ENCODE measurements at regions not wholly inside any gene's neighbourhood (a gene's known extent, or its start where the extent isn't known, plus 50 kb on each side); places are given as distances from the start of the nearest gene placed in this dataset.

GRCh38 chr5:73295447-73295846 lies 122.5 kb downstream of the TMEM174 start:
- no peaks in the 10 kb centered on the region for H3K36me3 Mint-ChIP-seq (ENCODE audit: low read depth)
- H3K27ac Mint-ChIP-seq (ENCODE audit: unreplicated experiment), result no peak overlapping the region
- H3K4me3 Mint-ChIP-seq, result no peak overlapping the region
- TF ChIP-seq, protein P1, sequence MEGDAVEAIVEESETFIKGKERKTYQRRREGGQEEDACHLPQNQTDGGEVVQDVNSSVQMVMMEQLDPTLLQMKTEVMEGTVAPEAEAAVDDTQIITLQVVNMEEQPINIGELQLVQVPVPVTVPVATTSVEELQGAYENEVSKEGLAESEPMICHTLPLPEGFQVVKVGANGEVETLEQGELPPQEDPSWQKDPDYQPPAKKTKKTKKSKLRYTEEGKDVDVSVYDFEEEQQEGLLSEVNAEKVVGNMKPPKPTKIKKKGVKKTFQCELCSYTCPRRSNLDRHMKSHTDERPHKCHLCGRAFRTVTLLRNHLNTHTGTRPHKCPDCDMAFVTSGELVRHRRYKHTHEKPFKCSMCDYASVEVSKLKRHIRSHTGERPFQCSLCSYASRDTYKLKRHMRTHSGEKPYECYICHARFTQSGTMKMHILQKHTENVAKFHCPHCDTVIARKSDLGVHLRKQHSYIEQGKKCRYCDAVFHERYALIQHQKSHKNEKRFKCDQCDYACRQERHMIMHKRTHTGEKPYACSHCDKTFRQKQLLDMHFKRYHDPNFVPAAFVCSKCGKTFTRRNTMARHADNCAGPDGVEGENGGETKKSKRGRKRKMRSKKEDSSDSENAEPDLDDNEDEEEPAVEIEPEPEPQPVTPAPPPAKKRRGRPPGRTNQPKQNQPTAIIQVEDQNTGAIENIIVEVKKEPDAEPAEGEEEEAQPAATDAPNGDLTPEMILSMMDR (conservative IDR thresholded peaks at IDR 0.05), result no peak
- H3K9me3 Mint-ChIP-seq, result no peaks in the 10 kb centered on the region
- H3K4me1 Mint-ChIP-seq, result peaks cover 18% of the 10 kb centered on the region
- H3K27me3 Mint-ChIP-seq (ENCODE audit: low read depth), result peaks cover 90% of the 10 kb centered on the region
- DNase-seq (ENCODE audit: low read depth, low spot score), result no peak

DNA sequence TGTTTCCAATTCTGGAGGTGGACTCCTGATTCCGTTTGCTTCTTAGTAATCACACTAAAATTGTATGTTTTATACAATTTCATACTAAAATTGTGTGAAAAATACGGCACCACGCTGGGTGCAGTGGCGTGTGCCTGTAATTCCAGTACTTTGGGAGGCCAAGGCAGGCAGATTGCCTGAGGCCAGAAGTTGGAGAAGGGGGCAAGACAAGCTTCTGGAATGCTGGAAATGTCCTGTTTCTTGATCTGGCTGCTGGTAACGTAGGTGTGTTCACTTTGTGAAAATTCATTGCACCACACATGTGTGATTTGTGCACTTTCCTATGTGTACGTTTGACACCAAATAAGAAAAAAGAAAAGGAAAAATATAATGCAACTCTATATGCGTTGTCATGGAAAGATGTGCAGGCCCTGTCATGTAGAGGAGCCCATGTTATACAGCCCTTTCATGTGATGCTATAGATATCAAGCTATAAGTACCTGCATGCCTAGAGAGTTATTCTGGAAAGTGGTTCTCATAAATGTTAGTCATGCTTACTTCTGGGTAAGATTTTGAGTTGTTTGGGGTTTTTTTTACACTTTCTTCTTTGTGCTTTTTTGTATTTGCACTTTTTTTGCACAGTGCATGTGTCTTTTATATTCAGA lies 119.9 kb downstream of the TMEM174 start:
- H3K27ac Mint-ChIP-seq (ENCODE audit: unreplicated experiment), result no peak overlapping the region
- H3K4me3 Mint-ChIP-seq, result no peak overlapping the region
- no peaks in the 10 kb centered on the region for H3K36me3 Mint-ChIP-seq (ENCODE audit: low read depth)
- no peak for DNase-seq (ENCODE audit: low read depth, low spot score)
- peaks cover 89% of the 10 kb centered on the region for H3K27me3 Mint-ChIP-seq (ENCODE audit: low read depth)
- no peaks in the 10 kb centered on the region for H3K9me3 Mint-ChIP-seq
- H3K4me1 Mint-ChIP-seq, result no peaks in the 10 kb centered on the region
- TF ChIP-seq, protein P1 (conservative IDR thresholded peaks at IDR 0.05), result no peak

DNA sequence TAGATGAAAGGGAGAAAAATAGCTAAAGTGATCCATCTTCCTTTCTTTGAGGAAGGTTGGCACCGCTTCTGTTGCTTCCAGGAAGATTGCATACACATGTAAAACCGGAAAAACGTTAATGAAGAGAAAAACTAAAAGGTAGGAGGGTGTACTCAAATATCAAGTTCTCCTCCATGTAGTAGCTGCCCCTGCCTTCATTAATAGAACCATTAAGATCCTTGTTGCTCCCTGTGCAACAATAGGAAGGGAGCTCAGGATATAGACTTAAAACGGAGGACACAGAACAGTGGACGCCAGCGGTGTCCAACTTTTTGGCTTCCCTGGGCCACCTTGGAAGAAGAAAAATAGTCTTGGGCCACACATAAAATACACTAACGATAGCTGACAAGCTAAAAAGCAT lies 118.9 kb downstream of the TMEM174 start:
- H3K4me1 Mint-ChIP-seq, result no peaks in the 10 kb centered on the region
- TF ChIP-seq, protein P1 (conservative IDR thresholded peaks at IDR 0.05), result no peak
- no peak for DNase-seq (ENCODE audit: low read depth, low spot score)
- H3K4me3 Mint-ChIP-seq, result no peak overlapping the region
- no peaks in the 10 kb centered on the region for H3K9me3 Mint-ChIP-seq
- H3K36me3 Mint-ChIP-seq (ENCODE audit: low read depth), result no peaks in the 10 kb centered on the region
- no peak overlapping the region for H3K27ac Mint-ChIP-seq (ENCODE audit: unreplicated experiment)
- H3K27me3 Mint-ChIP-seq (ENCODE audit: low read depth), result peaks cover 78% of the 10 kb centered on the region

DNA sequence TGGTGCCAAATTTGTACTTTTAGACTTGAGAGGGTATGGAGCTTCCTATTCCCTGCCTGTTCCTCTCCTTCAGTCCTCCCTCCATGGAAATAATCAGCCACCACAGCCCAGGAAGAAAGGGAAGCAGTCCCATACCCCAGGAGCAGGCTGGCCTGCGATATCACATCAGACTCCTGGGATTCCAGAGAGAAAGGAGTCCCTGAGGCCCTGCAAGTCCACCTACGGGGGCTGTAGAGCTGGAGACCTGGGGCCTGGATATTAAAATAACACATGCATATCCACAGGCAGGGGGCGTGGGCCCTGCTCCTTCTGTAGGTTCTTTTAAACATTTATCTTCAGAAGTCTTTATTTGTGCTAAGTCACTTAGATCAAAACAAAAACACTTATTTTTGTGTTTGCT lies 117.2 kb downstream of the TMEM174 start:
- no peaks in the 10 kb centered on the region for H3K4me1 Mint-ChIP-seq
- H3K4me3 Mint-ChIP-seq, result no peak overlapping the region
- TF ChIP-seq, protein P1 (conservative IDR thresholded peaks at IDR 0.05), result no peak
- no peak for DNase-seq (ENCODE audit: low read depth, low spot score)
- H3K9me3 Mint-ChIP-seq, result no peaks in the 10 kb centered on the region
- no peak overlapping the region for H3K27ac Mint-ChIP-seq (ENCODE audit: unreplicated experiment)
- peaks cover 65% of the 10 kb centered on the region for H3K27me3 Mint-ChIP-seq (ENCODE audit: low read depth)
- H3K36me3 Mint-ChIP-seq (ENCODE audit: low read depth), result no peaks in the 10 kb centered on the region

DNA sequence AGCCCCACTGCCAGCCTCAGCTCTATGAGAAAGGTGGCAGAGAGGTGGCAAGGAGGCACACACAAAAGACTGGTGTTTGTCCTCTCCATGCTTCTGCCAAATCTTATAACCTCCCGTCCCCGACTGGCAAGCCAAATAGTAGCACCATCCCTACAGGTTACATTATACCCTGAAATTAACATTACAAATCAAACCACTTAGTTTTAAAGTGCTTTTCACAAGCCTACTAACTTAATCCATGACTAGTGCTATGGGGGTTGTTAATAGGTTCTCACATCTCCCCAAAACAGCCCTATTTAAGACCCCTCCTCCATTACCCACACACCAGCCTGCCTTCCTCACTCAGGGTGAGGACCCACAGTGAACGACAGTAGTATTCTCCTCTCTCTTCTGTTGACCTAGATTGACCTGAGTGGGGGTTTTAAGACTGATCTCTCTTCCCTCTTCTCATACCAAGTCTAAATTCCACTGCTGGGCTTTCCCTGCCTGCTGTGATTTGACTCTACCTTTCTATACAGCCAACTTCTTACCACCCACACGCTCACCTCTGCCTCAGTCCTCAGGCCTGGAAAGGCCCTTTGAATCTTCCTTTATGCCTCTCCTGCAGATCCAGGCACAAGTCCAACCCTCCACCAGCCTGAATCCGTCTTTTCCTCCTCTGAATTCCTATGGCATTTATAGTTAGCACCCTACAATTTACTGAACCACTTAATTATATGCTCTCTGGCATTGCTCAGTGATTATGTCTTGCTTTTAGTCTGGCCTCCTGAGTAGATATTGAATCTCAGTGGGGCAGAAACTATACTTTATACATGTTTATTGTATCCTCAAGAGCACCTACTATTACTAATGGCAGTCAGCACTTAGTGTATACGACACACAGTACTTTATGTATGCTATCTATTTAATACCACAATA lies 116.1 kb downstream of the TMEM174 start:
- Mint-ChIP-seq H3K27ac (ENCODE audit: unreplicated experiment) (no peak overlapping the region), H3K4me3 (no peak overlapping the region), H3K4me1 (no peaks in the 10 kb centered on the region), H3K27me3 (ENCODE audit: low read depth) (peaks cover 56% of the 10 kb centered on the region), H3K9me3 (no peaks in the 10 kb centered on the region), H3K36me3 (ENCODE audit: low read depth) (no peaks in the 10 kb centered on the region)
- DNase-seq (ENCODE audit: low read depth, low spot score), result no peak
- TF ChIP-seq, protein P1 (conservative IDR thresholded peaks at IDR 0.05), result no peak

Data from neural crest cell (in vitro differentiated cells).